ENCODE measurements at regions not wholly inside any gene's neighbourhood (a gene's known extent, or its start where the extent isn't known, plus 50 kb on each side); places are given as distances from the start of the nearest gene placed in this dataset.

GRCh38 chr7:91582799-91583477 lies 297.6 kb downstream of the MTERF1 start:
- TF ChIP-seq CTCF (IDR thresholded peaks at IDR 0.05) = no peak
- TF ChIP-seq REST (IDR thresholded peaks at IDR 0.05; ENCODE audit: insufficient read depth in 1 of 2, low read depth in 2 of 2, low read length in 1 of 2) = no peak

All from Panc1 (cell line).